Naive thymus-derived CD4-positive, alpha-beta T cell (primary cell): ENCODE measurements at regions not wholly inside any gene's neighbourhood (a gene's known extent, or its start where the extent isn't known, plus 50 kb on each side); places are given as distances from the start of the nearest gene placed in this dataset.

Source experiments
- ATAC-seq: fragments of 150-1000 bp; cut with Tn5 transposase; 2 replicates; pipeline ENCODE4 v1.10.0; 2021; ENCODE audit warnings: mild to moderate bottlenecking, moderate library complexity
- CTCF ChIA-PET: fragments of 350-600 bp; sonication (Branson Sonifier 250); formaldehyde crosslinking; loops from one replicate; lab custom pipeline; 2021; ENCODE audit warnings: antibody characterized with exemption; lab: Charles Lee
- POLR2A ChIA-PET: fragments of 350-600 bp; sonication (Branson Sonifier 250); formaldehyde crosslinking; loops from one replicate; lab custom pipeline; 2021; ENCODE audit warnings: antibody characterized with exemption, inconsistent platforms; lab: Charles Lee
- DNase-seq, 9 donors: peaks; one replicate each; pipeline versions ENCODE4 v3.0.0 to v3.0.0-alpha.2; 2020 to 2022; ENCODE audit warnings: mixed read lengths in 1 of 9
- H3K27ac ChIP-seq: one replicate; pipeline ENCODE4 v1.7.0; 2013; ENCODE audit warnings: mild to moderate bottlenecking, low read depth, low read length, moderate library complexity
- H3K27me3 ChIP-seq, 2 donors: one replicate each; pipeline ENCODE4 v1.7.0; 2013; ENCODE audit warnings: low read length in 2 of 2, mild to moderate bottlenecking in 2 of 2, moderate library complexity in 2 of 2; ENCODE audit not compliant: control insufficient read depth in 2 of 2, insufficient read depth in 2 of 2
- H3K36me3 ChIP-seq, 3 experiments: 1 replicate in 2 of 3; 2 replicates in 1 of 3; pipeline ENCODE4 v1.7.0; 2013; ENCODE audit warnings: low read length in 3 of 3, mild to moderate bottlenecking in 3 of 3, moderate library complexity in 1 of 3; ENCODE audit not compliant: insufficient read depth in 3 of 3, control insufficient read depth in 2 of 3
- H3K4me1 ChIP-seq, 2 donors: one replicate each; pipeline ENCODE4 v1.7.0; 2013; ENCODE audit warnings: low read length in 2 of 2, mild to moderate bottlenecking in 2 of 2, moderate library complexity in 1 of 2; ENCODE audit not compliant: control insufficient read depth in 2 of 2, insufficient read depth in 2 of 2
- H3K4me3 ChIP-seq: 2 replicates; pipeline ENCODE4 v1.7.0; 2013; ENCODE audit warnings: mild to moderate bottlenecking, low read length
- H3K9me3 ChIP-seq, 3 experiments: 1 replicate in 2 of 3; 2 replicates in 1 of 3; pipeline ENCODE4 v1.7.0; 2013; ENCODE audit warnings: low read length in 3 of 3; ENCODE audit not compliant: control insufficient read depth in 2 of 3
- H3K27ac Mint-ChIP-seq, 9 donors: one replicate each; pipeline ENCODE4 v1.8.0; 2020 to 2022; ENCODE audit warnings: mixed read lengths in 9 of 9, mild to moderate bottlenecking in 8 of 9, moderate library complexity in 5 of 9, inconsistent platforms in 2 of 9
- H3K27me3 Mint-ChIP-seq, 5 donors: one replicate each; pipeline ENCODE4 v1.8.0; 2021 to 2022; ENCODE audit warnings: mixed read lengths in 5 of 5, mild to moderate bottlenecking in 1 of 5
- H3K36me3 Mint-ChIP-seq, 5 donors: one replicate each; pipeline ENCODE4 v1.8.0; 2020 to 2022; ENCODE audit warnings: mixed read lengths in 5 of 5, mild to moderate bottlenecking in 3 of 5, inconsistent platforms in 1 of 5
- H3K4me1 Mint-ChIP-seq, 7 donors: one replicate each; pipeline ENCODE4 v1.8.0; 2020 to 2022; ENCODE audit warnings: mixed read lengths in 7 of 7, mild to moderate bottlenecking in 3 of 7, inconsistent platforms in 1 of 7
- H3K4me3 Mint-ChIP-seq, 10 donors: one replicate each; pipeline ENCODE4 v1.8.0; 2020 to 2022; ENCODE audit warnings: mild to moderate bottlenecking in 10 of 10, mixed read lengths in 10 of 10, moderate library complexity in 6 of 10, inconsistent platforms in 2 of 10
- H3K9me3 Mint-ChIP-seq, 11 donors: one replicate each; pipeline ENCODE4 v1.8.0; 2020 to 2022; ENCODE audit warnings: mixed read lengths in 11 of 11, mild to moderate bottlenecking in 4 of 11, inconsistent platforms in 1 of 11, moderate library complexity in 1 of 11
- intact Hi-C, 2 donors: fragments of 100-400 bp; cut with micrococcal nuclease; formaldehyde crosslinking; loops; one replicate each; pipeline ENCODE4 v1.15.1; 2023

DNA sequence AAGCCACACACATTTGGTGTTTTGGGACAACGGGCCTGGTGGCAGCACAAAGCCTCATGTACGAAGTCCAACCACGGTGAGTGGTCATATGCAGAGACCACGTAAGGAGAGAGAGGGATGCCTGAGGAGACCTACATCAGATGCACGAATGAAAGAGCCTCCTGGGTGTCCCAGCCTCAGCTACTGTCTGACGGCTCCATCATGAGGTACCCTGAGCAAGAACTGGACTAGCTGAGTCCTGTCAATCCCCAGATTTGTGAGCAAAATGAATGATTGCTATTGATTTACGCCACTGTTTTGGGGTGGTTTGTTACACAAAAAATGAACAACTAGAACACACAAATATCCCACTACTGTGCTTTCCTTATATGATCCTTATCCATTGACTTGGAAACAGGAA, 275.7 kb upstream of the KYNU start:
- POLR2A ChIA-PET, result no interaction called here

GRCh38 chr2:142599504-142599903, 278.0 kb upstream of the KYNU start:
- H3K9me3 Mint-ChIP-seq, result peaks cover 0 to 7% (median 0%) of the 10 kb centered on the region in 11 donors
- Histone ChIP-seq H3K36me3 (no peaks in the 10 kb centered on the region), H3K27ac (no peak overlapping the region), H3K4me3 (no peak overlapping the region), H3K4me1 (no peaks in the 10 kb centered on the region), H3K27me3 (no peaks in the 10 kb centered on the region), H3K9me3 (no peaks in the 10 kb centered on the region)
- no peaks in the 10 kb centered on the region for H3K27me3 Mint-ChIP-seq
- no peaks in the 10 kb centered on the region for H3K36me3 Mint-ChIP-seq
- no peaks in the 10 kb centered on the region for H3K4me1 Mint-ChIP-seq
- intact Hi-C loops, result no loop called here
- H3K4me3 Mint-ChIP-seq, result no peak overlapping the region
- ChIA-PET CTCF (no interaction called here), POLR2A (no interaction called here)
- ATAC-seq, result no peak
- no peak overlapping the region for H3K27ac Mint-ChIP-seq
- DNase-seq, result no peak

More for the DNA sequence above, 275.7 kb upstream of the KYNU start:
- Histone ChIP-seq H3K9me3 (no peaks in the 10 kb centered on the region), H3K4me1 (no peaks in the 10 kb centered on the region), H3K4me3 (no peak overlapping the region), H3K27me3 (no peaks in the 10 kb centered on the region), H3K27ac (no peak overlapping the region), H3K36me3 (no peaks in the 10 kb centered on the region)
- intact Hi-C loops, result no loop called here
- ATAC-seq, result no peak
- Mint-ChIP-seq H3K27me3 (no peaks in the 10 kb centered on the region), H3K36me3 (no peaks in the 10 kb centered on the region), H3K27ac (no peak overlapping the region), H3K4me3 (no peak overlapping the region), H3K9me3 (peaks cover 0 to 6% (median 0%) of the 10 kb centered on the region in 11 donors), H3K4me1 (no peaks in the 10 kb centered on the region)
- DNase-seq, result no peak
- CTCF ChIA-PET, result no interaction called here

- DNase-seq (no peak), ATAC-seq (no peak)
- CTCF ChIA-PET, result no interaction called here
- intact Hi-C loops, result no loop called here
- Mint-ChIP-seq H3K27ac (no peak overlapping the region), H3K27me3 (no peaks in the 10 kb centered on the region), H3K9me3 (peaks cover 0 to 7% (median 0%) of the 10 kb centered on the region in 11 donors), H3K4me1 (no peaks in the 10 kb centered on the region), H3K36me3 (no peaks in the 10 kb centered on the region), H3K4me3 (no peak overlapping the region)
- H3K4me1 ChIP-seq, result no peaks in the 10 kb centered on the region
- H3K4me3 ChIP-seq, result no peak overlapping the region
- H3K36me3 ChIP-seq, result no peaks in the 10 kb centered on the region
- H3K9me3 ChIP-seq, result no peaks in the 10 kb centered on the region
- no peak overlapping the region for H3K27ac ChIP-seq
- POLR2A ChIA-PET, result no interaction called here
- no peaks in the 10 kb centered on the region for H3K27me3 ChIP-seq
Measured at GRCh38 chr2:142598846-142599245, 278.6 kb upstream of the KYNU start.

DNA sequence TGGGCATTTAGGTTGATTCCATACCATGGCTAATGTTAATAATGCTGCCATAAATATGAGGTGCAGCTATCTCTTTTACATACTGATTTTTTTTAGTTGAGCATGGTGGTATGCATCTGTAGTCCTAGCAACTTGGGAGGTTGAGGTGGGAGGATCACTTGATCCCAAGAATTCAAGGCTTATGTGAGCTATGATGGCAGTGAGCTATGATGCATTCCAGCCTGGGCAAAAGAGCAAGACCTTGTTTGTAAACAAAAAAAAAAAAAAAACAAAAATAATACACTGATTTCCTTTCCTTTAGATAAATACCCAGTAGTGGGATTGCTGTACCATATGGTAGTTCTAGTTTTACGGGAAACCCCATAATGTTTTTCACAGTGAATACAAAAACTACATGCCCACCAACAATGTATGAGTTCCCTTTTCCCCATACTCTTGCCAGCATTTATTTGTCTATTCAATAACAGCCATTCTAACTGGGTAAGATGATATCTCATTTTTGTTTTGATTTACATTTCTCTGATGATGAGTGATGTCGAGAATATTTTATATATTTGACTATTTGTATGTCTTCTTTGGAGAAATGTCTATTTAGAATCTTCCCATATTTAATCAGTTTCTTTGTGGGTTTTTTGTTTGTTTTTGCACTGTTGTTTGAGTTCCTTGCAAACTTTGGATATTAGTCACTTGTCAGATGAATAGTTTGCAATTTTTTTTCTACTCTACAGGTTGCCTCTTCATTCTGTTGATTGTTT, 281.0 kb upstream of the KYNU start:
- Mint-ChIP-seq H3K27ac (no peak overlapping the region), H3K9me3 (peaks cover 0 to 12% (median 0%) of the 10 kb centered on the region in 11 donors), H3K4me1 (no peaks in the 10 kb centered on the region), H3K36me3 (no peaks in the 10 kb centered on the region), H3K4me3 (no peak overlapping the region), H3K27me3 (no peaks in the 10 kb centered on the region)
- POLR2A ChIA-PET, result no interaction called here
- H3K27me3 ChIP-seq, result no peaks in the 10 kb centered on the region
- no peaks in the 10 kb centered on the region for H3K4me1 ChIP-seq
- CTCF ChIA-PET, result no interaction called here
- intact Hi-C loops, result no loop called here
- H3K36me3 ChIP-seq, result no peaks in the 10 kb centered on the region
- H3K4me3 ChIP-seq, result no peak overlapping the region
- no peak for ATAC-seq
- no peak overlapping the region for H3K27ac ChIP-seq
- H3K9me3 ChIP-seq, result no peaks in the 10 kb centered on the region
- DNase-seq, result no peak

DNA sequence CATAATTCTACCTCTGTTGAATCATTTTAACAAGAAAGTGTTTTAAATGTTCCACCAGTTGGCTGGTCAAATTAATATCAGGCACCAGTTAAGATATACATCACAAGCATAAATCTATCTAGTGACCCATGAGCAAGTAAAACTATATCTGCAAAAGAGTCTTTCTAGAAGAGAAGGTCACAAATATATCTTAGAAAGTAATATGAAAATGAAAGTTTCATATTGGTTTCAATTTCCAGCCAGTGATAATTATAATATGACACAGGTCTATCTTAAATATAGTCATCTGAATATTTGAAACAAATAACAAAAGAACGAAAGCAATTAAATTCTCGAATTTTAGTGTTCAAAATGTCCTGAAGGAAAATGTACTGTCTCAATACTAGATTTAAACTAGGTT, 282.5 kb upstream of the KYNU start:
- no peak overlapping the region for H3K27ac ChIP-seq
- H3K4me3 ChIP-seq, result no peak overlapping the region
- intact Hi-C loops, result no loop called here
- Mint-ChIP-seq H3K27ac (no peak overlapping the region), H3K27me3 (no peaks in the 10 kb centered on the region), H3K9me3 (peaks cover 0 to 12% (median 0%) of the 10 kb centered on the region in 11 donors), H3K4me1 (no peaks in the 10 kb centered on the region), H3K36me3 (no peaks in the 10 kb centered on the region), H3K4me3 (no peak overlapping the region)
- DNase-seq, result no peak
- CTCF ChIA-PET, result no interaction called here
- H3K27me3 ChIP-seq, result no peaks in the 10 kb centered on the region
- POLR2A ChIA-PET, result no interaction called here
- H3K4me1 ChIP-seq, result no peaks in the 10 kb centered on the region
- no peak for ATAC-seq
- H3K9me3 ChIP-seq, result no peaks in the 10 kb centered on the region
- H3K36me3 ChIP-seq, result no peaks in the 10 kb centered on the region

GRCh38 chr2:142592171-142592570, 285.3 kb upstream of the KYNU start:
- Histone ChIP-seq H3K4me3 (no peak overlapping the region), H3K9me3 (no peaks in the 10 kb centered on the region), H3K36me3 (no peaks in the 10 kb centered on the region), H3K4me1 (no peaks in the 10 kb centered on the region), H3K27ac (no peak overlapping the region), H3K27me3 (no peaks in the 10 kb centered on the region)
- no peak overlapping the region for H3K4me3 Mint-ChIP-seq
- POLR2A ChIA-PET, result no interaction called here
- H3K4me1 Mint-ChIP-seq, result no peaks in the 10 kb centered on the region
- H3K9me3 Mint-ChIP-seq, result peaks cover 0 to 11% (median 1%) of the 10 kb centered on the region in 11 donors
- no peak for ATAC-seq
- no peaks in the 10 kb centered on the region for H3K36me3 Mint-ChIP-seq
- DNase-seq, result no peak
- CTCF ChIA-PET, result no interaction called here
- H3K27me3 Mint-ChIP-seq, result no peaks in the 10 kb centered on the region
- H3K27ac Mint-ChIP-seq, result no peak overlapping the region
- intact Hi-C loops, result no loop called here

- H3K9me3 Mint-ChIP-seq, result peaks cover 0 to 10% (median 2%) of the 10 kb centered on the region in 11 donors
- no peak overlapping the region for H3K27ac Mint-ChIP-seq
- POLR2A ChIA-PET, result no interaction called here
- no peak for ATAC-seq
- Histone ChIP-seq H3K27me3 (no peaks in the 10 kb centered on the region), H3K4me1 (no peaks in the 10 kb centered on the region), H3K27ac (no peak overlapping the region), H3K4me3 (no peak overlapping the region), H3K9me3 (no peaks in the 10 kb centered on the region), H3K36me3 (no peaks in the 10 kb centered on the region)
- intact Hi-C loops, result no loop called here
- CTCF ChIA-PET, result no interaction called here
- no peaks in the 10 kb centered on the region for H3K4me1 Mint-ChIP-seq
- no peaks in the 10 kb centered on the region for H3K27me3 Mint-ChIP-seq
- no peaks in the 10 kb centered on the region for H3K36me3 Mint-ChIP-seq
- no peak overlapping the region for H3K4me3 Mint-ChIP-seq
- DNase-seq, result no peak
Measured at GRCh38 chr2:142591420-142591819, 286.0 kb upstream of the KYNU start.
